Lower leg skin (tissue), 4 donors: ENCODE measurements at regions not wholly inside any gene's neighbourhood (a gene's known extent, or its start where the extent isn't known, plus 50 kb on each side); places are given as distances from the start of the nearest gene placed in this dataset.
"Not testable (repeated sequence)": the region's sequence is repeated elsewhere in the genome, so short reads cannot be mapped to it uniquely, and the experiment has no call there.

Experiments used
- DNase-seq, 2 donors: peaks; one replicate each; pipeline ENCODE4 v3.0.0-alpha.2; 2019; ENCODE audit warnings: low spot score in 2 of 2
- H3K4me3 ChIP-seq: fragments of 200-600 bp; sonication (generic); 2 replicates; pipeline ENCODE4 v1.5.1; 2017; ENCODE audit warnings: mild to moderate bottlenecking, low read depth; ENCODE audit not compliant: poor library complexity, severe bottlenecking
- CTCF ChIP-seq, 3 donors: fragments of 450-650 bp; IDR thresholded peaks; one replicate each; pipeline ENCODE4 v1.5.1; 2016; ENCODE audit warnings: antibody characterized with exemption in 3 of 3, mild to moderate bottlenecking in 3 of 3, moderate library complexity in 2 of 3
- POLR2A ChIP-seq, 2 donors: fragments of 450-650 bp; IDR thresholded peaks; one replicate each; pipeline ENCODE4 v1.6.1; 2016 to 2017; ENCODE audit warnings: antibody characterized with exemption in 2 of 2, mild to moderate bottlenecking in 1 of 2, moderate library complexity in 1 of 2
- whole genome bisulfite sequencing, 2 donors: methylation state at CpG; one replicate each; pipeline ENCODE4 v1.1.5; 2018; 5-methylcytosine and 5-hydroxymethylcytosine counted together
- intact Hi-C: fragments of 100-400 bp; cut with DNase I; formaldehyde crosslinking; loops from one replicate; pipeline ENCODE4 v1.15.0; 2023; ENCODE audit warnings: low total_unique reads

GRCh38 chr9:94490465-94490864, 64.4 kb upstream of the PCAT7 start:
- DNase-seq: no peak
- TF ChIP-seq POLR2A (IDR thresholded peaks at IDR 0.05): no peak
- TF ChIP-seq CTCF (IDR thresholded peaks at IDR 0.05): no peak
- intact Hi-C loops: no loop called here
- H3K4me3 ChIP-seq: no peak overlapping the region
- 41 to 48% methylated on average over 1 of the region's 1 CpG for WGBS, 2 donors

- intact Hi-C loops, DNase-seq, H3K4me3 ChIP-seq: not testable (repeated sequence)
- 72 to 74% methylated on average over 6 of the region's 6 CpGs for WGBS, 2 donors
These were observed 62.8 kb upstream of the PCAT7 start for GRCh38 chr9:94492125-94492524.

DNA sequence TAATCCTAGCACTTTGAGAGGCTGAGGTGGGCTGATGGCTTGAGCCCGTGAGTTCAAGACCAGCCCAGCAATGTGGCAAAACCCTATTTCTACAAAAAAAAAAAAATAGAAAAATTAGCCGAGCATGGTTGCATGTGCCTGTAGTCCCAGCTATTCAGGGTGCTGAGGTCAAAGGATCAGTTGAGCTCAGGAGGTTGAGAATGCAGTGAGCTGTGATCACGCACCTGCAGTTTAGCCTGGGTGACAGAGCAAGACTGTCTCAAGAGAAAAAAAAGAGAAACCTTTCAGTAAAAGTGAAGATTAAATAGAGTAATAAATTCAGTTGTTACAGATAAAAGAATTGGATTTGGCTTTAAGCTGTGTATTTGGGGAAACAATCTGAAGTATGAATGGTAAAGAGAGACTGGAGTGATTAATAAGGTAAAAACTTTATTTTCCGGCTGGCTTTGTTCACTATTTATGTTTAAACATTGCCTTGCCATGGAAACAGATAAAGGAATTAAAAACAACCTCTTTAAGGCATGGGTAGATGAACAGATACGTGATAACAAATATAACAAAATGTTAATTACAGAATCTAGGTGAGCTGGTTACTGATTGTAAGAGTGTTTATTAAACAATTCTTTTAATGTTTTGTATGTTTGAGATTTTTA, 56.0 kb upstream of the PCAT7 start:
- no peak for TF ChIP-seq CTCF (IDR thresholded peaks at IDR 0.05)
- no peak for TF ChIP-seq POLR2A (IDR thresholded peaks at IDR 0.05)
- intact Hi-C loops: no loop called here
- WGBS, 2 donors: 69 to 75% methylated on average over 5 of the region's 5 CpGs
- DNase-seq: no peak
- no peak overlapping the region for H3K4me3 ChIP-seq

GRCh38 chr9:94504358-94504757, 50.5 kb upstream of the PCAT7 start:
- no peak for TF ChIP-seq CTCF (IDR thresholded peaks at IDR 0.05)
- 65 to 75% methylated on average over 3 of the region's 3 CpGs for WGBS, 2 donors
- intact Hi-C loops: no loop called here
- H3K4me3 ChIP-seq: no peak overlapping the region
- DNase-seq: no peak
